Naive thymus-derived CD4-positive, alpha-beta T cell (primary cell): ENCODE measurements at regions not wholly inside any gene's neighbourhood (a gene's known extent, or its start where the extent isn't known, plus 50 kb on each side); places are given as distances from the start of the nearest gene placed in this dataset.

Experiments
- ATAC-seq: fragments of 150-1000 bp; cut with Tn5 transposase; 2 replicates; pipeline ENCODE4 v1.10.0; 2021; ENCODE audit warnings: mild to moderate bottlenecking, moderate library complexity
- CTCF ChIA-PET: fragments of 350-600 bp; sonication (Branson Sonifier 250); formaldehyde crosslinking; loops from one replicate; lab custom pipeline; 2021; ENCODE audit warnings: antibody characterized with exemption; lab: Charles Lee
- POLR2A ChIA-PET: fragments of 350-600 bp; sonication (Branson Sonifier 250); formaldehyde crosslinking; loops from one replicate; lab custom pipeline; 2021; ENCODE audit warnings: antibody characterized with exemption, inconsistent platforms; lab: Charles Lee
- DNase-seq, 9 donors: peaks; one replicate each; pipeline versions ENCODE4 v3.0.0 to v3.0.0-alpha.2; 2020 to 2022; ENCODE audit warnings: mixed read lengths in 1 of 9
- H3K27ac ChIP-seq: one replicate; pipeline ENCODE4 v1.7.0; 2013; ENCODE audit warnings: mild to moderate bottlenecking, low read depth, low read length, moderate library complexity
- H3K27me3 ChIP-seq, 2 donors: one replicate each; pipeline ENCODE4 v1.7.0; 2013; ENCODE audit warnings: low read length in 2 of 2, mild to moderate bottlenecking in 2 of 2, moderate library complexity in 2 of 2; ENCODE audit not compliant: control insufficient read depth in 2 of 2, insufficient read depth in 2 of 2
- H3K36me3 ChIP-seq, 3 experiments: 1 replicate in 2 of 3; 2 replicates in 1 of 3; pipeline ENCODE4 v1.7.0; 2013; ENCODE audit warnings: low read length in 3 of 3, mild to moderate bottlenecking in 3 of 3, moderate library complexity in 1 of 3; ENCODE audit not compliant: insufficient read depth in 3 of 3, control insufficient read depth in 2 of 3
- H3K4me1 ChIP-seq, 2 donors: one replicate each; pipeline ENCODE4 v1.7.0; 2013; ENCODE audit warnings: low read length in 2 of 2, mild to moderate bottlenecking in 2 of 2, moderate library complexity in 1 of 2; ENCODE audit not compliant: control insufficient read depth in 2 of 2, insufficient read depth in 2 of 2
- H3K4me3 ChIP-seq: 2 replicates; pipeline ENCODE4 v1.7.0; 2013; ENCODE audit warnings: mild to moderate bottlenecking, low read length
- H3K9me3 ChIP-seq, 3 experiments: 1 replicate in 2 of 3; 2 replicates in 1 of 3; pipeline ENCODE4 v1.7.0; 2013; ENCODE audit warnings: low read length in 3 of 3; ENCODE audit not compliant: control insufficient read depth in 2 of 3
- H3K27ac Mint-ChIP-seq, 9 donors: one replicate each; pipeline ENCODE4 v1.8.0; 2020 to 2022; ENCODE audit warnings: mixed read lengths in 9 of 9, mild to moderate bottlenecking in 8 of 9, moderate library complexity in 5 of 9, inconsistent platforms in 2 of 9
- H3K27me3 Mint-ChIP-seq, 5 donors: one replicate each; pipeline ENCODE4 v1.8.0; 2021 to 2022; ENCODE audit warnings: mixed read lengths in 5 of 5, mild to moderate bottlenecking in 1 of 5
- H3K36me3 Mint-ChIP-seq, 5 donors: one replicate each; pipeline ENCODE4 v1.8.0; 2020 to 2022; ENCODE audit warnings: mixed read lengths in 5 of 5, mild to moderate bottlenecking in 3 of 5, inconsistent platforms in 1 of 5
- H3K4me1 Mint-ChIP-seq, 7 donors: one replicate each; pipeline ENCODE4 v1.8.0; 2020 to 2022; ENCODE audit warnings: mixed read lengths in 7 of 7, mild to moderate bottlenecking in 3 of 7, inconsistent platforms in 1 of 7
- H3K4me3 Mint-ChIP-seq, 10 donors: one replicate each; pipeline ENCODE4 v1.8.0; 2020 to 2022; ENCODE audit warnings: mild to moderate bottlenecking in 10 of 10, mixed read lengths in 10 of 10, moderate library complexity in 6 of 10, inconsistent platforms in 2 of 10
- H3K9me3 Mint-ChIP-seq, 11 donors: one replicate each; pipeline ENCODE4 v1.8.0; 2020 to 2022; ENCODE audit warnings: mixed read lengths in 11 of 11, mild to moderate bottlenecking in 4 of 11, inconsistent platforms in 1 of 11, moderate library complexity in 1 of 11
- intact Hi-C, 2 donors: fragments of 100-400 bp; cut with micrococcal nuclease; formaldehyde crosslinking; loops; one replicate each; pipeline ENCODE4 v1.15.1; 2023

- ChIA-PET CTCF (no interaction called here), POLR2A (no interaction called here)
- ATAC-seq (no peak), DNase-seq (no peak)
- Mint-ChIP-seq H3K27me3 (no peaks in the 10 kb centered on the region), H3K4me1 (no peaks in the 10 kb centered on the region), H3K4me3 (no peak overlapping the region), H3K36me3 (no peaks in the 10 kb centered on the region), H3K9me3 (peaks cover 0 to 7% (median 2%) of the 10 kb centered on the region in 11 donors), H3K27ac (no peak overlapping the region)
- Histone ChIP-seq H3K27ac (no peak overlapping the region), H3K27me3 (no peaks in the 10 kb centered on the region), H3K4me3 (no peak overlapping the region), H3K4me1 (no peaks in the 10 kb centered on the region), H3K36me3 (no peaks in the 10 kb centered on the region), H3K9me3 (no peaks in the 10 kb centered on the region)
- intact Hi-C loops, result no loop called here
Measured at GRCh38 chr4:59120287-59120814, 2010.2 kb upstream of the IGFBP7 start.

GRCh38 chr4:59122626-59123025 is 2012.4 kb upstream of the IGFBP7 start:
- CTCF ChIA-PET, result no interaction called here
- Histone ChIP-seq H3K4me3 (no peak overlapping the region), H3K36me3 (no peaks in the 10 kb centered on the region), H3K27ac (no peak overlapping the region), H3K4me1 (no peaks in the 10 kb centered on the region), H3K27me3 (no peaks in the 10 kb centered on the region), H3K9me3 (no peaks in the 10 kb centered on the region)
- POLR2A ChIA-PET, result no interaction called here
- intact Hi-C loops, result no loop called here
- DNase-seq (no peak), ATAC-seq (no peak)
- no peak overlapping the region for H3K27ac Mint-ChIP-seq
- no peaks in the 10 kb centered on the region for H3K36me3 Mint-ChIP-seq
- H3K9me3 Mint-ChIP-seq, result peaks cover 0 to 10% (median 3%) of the 10 kb centered on the region in 11 donors
- H3K4me3 Mint-ChIP-seq, result no peak overlapping the region
- H3K4me1 Mint-ChIP-seq, result no peaks in the 10 kb centered on the region
- H3K27me3 Mint-ChIP-seq, result no peaks in the 10 kb centered on the region

- intact Hi-C loops, result no loop called here
- H3K9me3 ChIP-seq, result no peaks in the 10 kb centered on the region
- Mint-ChIP-seq H3K9me3 (peaks cover 0 to 18% (median 3%) of the 10 kb centered on the region in 11 donors), H3K4me3 (no peak overlapping the region), H3K36me3 (no peaks in the 10 kb centered on the region), H3K4me1 (no peaks in the 10 kb centered on the region), H3K27ac (no peak overlapping the region), H3K27me3 (no peaks in the 10 kb centered on the region)
- CTCF ChIA-PET, result no interaction called here
- no peak overlapping the region for H3K27ac ChIP-seq
- DNase-seq (no peak), ATAC-seq (no peak)
- H3K4me3 ChIP-seq, result no peak overlapping the region
- H3K36me3 ChIP-seq, result no peaks in the 10 kb centered on the region
- H3K4me1 ChIP-seq, result no peaks in the 10 kb centered on the region
- no peaks in the 10 kb centered on the region for H3K27me3 ChIP-seq
- POLR2A ChIA-PET, result no interaction called here
Measured at GRCh38 chr4:59126159-59126558, 2016.0 kb upstream of the IGFBP7 start.

- ChIA-PET CTCF (no interaction called here), POLR2A (no interaction called here)
- no peak overlapping the region for H3K4me3 ChIP-seq
- H3K4me1 ChIP-seq, result no peaks in the 10 kb centered on the region
- H3K36me3 ChIP-seq, result no peaks in the 10 kb centered on the region
- H3K9me3 Mint-ChIP-seq, result peaks cover 0 to 24% (median 3%) of the 10 kb centered on the region in 11 donors
- no peak overlapping the region for H3K27ac Mint-ChIP-seq
- no peaks in the 10 kb centered on the region for H3K27me3 ChIP-seq
- no peak for ATAC-seq
- no peaks in the 10 kb centered on the region for H3K4me1 Mint-ChIP-seq
- no peaks in the 10 kb centered on the region for H3K36me3 Mint-ChIP-seq
- no peaks in the 10 kb centered on the region for H3K27me3 Mint-ChIP-seq
- H3K27ac ChIP-seq, result no peak overlapping the region
- no peaks in the 10 kb centered on the region for H3K9me3 ChIP-seq
- no peak overlapping the region for H3K4me3 Mint-ChIP-seq
- no peak for DNase-seq
- intact Hi-C loops, result no loop called here
Measured at GRCh38 chr4:59127006-59127405, 2016.8 kb upstream of the IGFBP7 start.

- Mint-ChIP-seq H3K4me3 (no peak overlapping the region), H3K27ac (no peak overlapping the region), H3K9me3 (peaks cover 0 to 24% (median 3%) of the 10 kb centered on the region in 11 donors), H3K4me1 (no peaks in the 10 kb centered on the region), H3K36me3 (no peaks in the 10 kb centered on the region), H3K27me3 (no peaks in the 10 kb centered on the region)
- Histone ChIP-seq H3K36me3 (no peaks in the 10 kb centered on the region), H3K9me3 (no peaks in the 10 kb centered on the region), H3K27me3 (no peaks in the 10 kb centered on the region), H3K27ac (no peak overlapping the region), H3K4me3 (no peak overlapping the region), H3K4me1 (no peaks in the 10 kb centered on the region)
- intact Hi-C loops, result no loop called here
- ChIA-PET CTCF (no interaction called here), POLR2A (no interaction called here)
- ATAC-seq, result no peak
- no peak for DNase-seq
Measured at GRCh38 chr4:59127743-59128142, 2017.6 kb upstream of the IGFBP7 start.

GRCh38 chr4:59135248-59135985 is 2025.2 kb upstream of the IGFBP7 start:
- no peak overlapping the region for H3K27ac Mint-ChIP-seq
- intact Hi-C loops, result no loop called here
- H3K27me3 Mint-ChIP-seq, result no peaks in the 10 kb centered on the region
- H3K9me3 ChIP-seq, result no peaks in the 10 kb centered on the region
- H3K36me3 Mint-ChIP-seq, result no peaks in the 10 kb centered on the region
- H3K27ac ChIP-seq, result no peak overlapping the region
- no peaks in the 10 kb centered on the region for H3K4me1 Mint-ChIP-seq
- ATAC-seq (no peak), DNase-seq (no peak)
- no peak overlapping the region for H3K4me3 ChIP-seq
- no peaks in the 10 kb centered on the region for H3K4me1 ChIP-seq
- H3K36me3 ChIP-seq, result no peaks in the 10 kb centered on the region
- POLR2A ChIA-PET, result no interaction called here
- no peak overlapping the region for H3K4me3 Mint-ChIP-seq
- no peaks in the 10 kb centered on the region for H3K27me3 ChIP-seq
- CTCF ChIA-PET, result no interaction called here
- H3K9me3 Mint-ChIP-seq, result peaks cover 0 to 37% (median 4%) of the 10 kb centered on the region in 11 donors

GRCh38 chr4:59161249-59161648 is 2038.9 kb upstream of the ADGRL3 start:
- H3K4me1 ChIP-seq, result no peaks in the 10 kb centered on the region
- no peak overlapping the region for H3K4me3 ChIP-seq
- POLR2A ChIA-PET, result no interaction called here
- H3K36me3 ChIP-seq, result no peaks in the 10 kb centered on the region
- H3K27me3 ChIP-seq, result no peaks in the 10 kb centered on the region
- Mint-ChIP-seq H3K4me1 (no peaks in the 10 kb centered on the region), H3K36me3 (no peaks in the 10 kb centered on the region), H3K9me3 (peaks cover 0 to 35% (median 13%) of the 10 kb centered on the region in 11 donors), H3K27ac (no peak overlapping the region), H3K27me3 (no peaks in the 10 kb centered on the region), H3K4me3 (no peak overlapping the region)
- no peak for ATAC-seq
- CTCF ChIA-PET, result no interaction called here
- intact Hi-C loops, result no loop called here
- no peak for DNase-seq
- no peak overlapping the region for H3K27ac ChIP-seq
- H3K9me3 ChIP-seq, result peaks cover 0 to 7% (median 0%) of the 10 kb centered on the region in 3 experiments
